ENCODE measurements at regions not wholly inside any gene's neighbourhood (a gene's known extent, or its start where the extent isn't known, plus 50 kb on each side); places are given as distances from the start of the nearest gene placed in this dataset.

GRCh38 chrX:121903961-121904360 is 856.6 kb downstream of the GLUD2 start:
- TF ChIP-seq CTCF (IDR thresholded peaks at IDR 0.05): no peak
- TF ChIP-seq POLR2A (IDR thresholded peaks at IDR 0.05): no peak
